ENCODE measurements at regions not wholly inside any gene's neighbourhood (a gene's known extent, or its start where the extent isn't known, plus 50 kb on each side); places are given as distances from the start of the nearest gene placed in this dataset.

- Histone ChIP-seq H3K9me2 (replicated peaks; ENCODE audit: control insufficient read depth, low read length) (no peaks in the 10 kb centered on the region), H3K4me2 (ENCODE audit: low read length) (no peak overlapping the region), H3K79me2 (ENCODE audit: control insufficient read depth, low read length) (no peaks in the 10 kb centered on the region), H3K9me3 (ENCODE audit: control insufficient read depth, insufficient read depth, low read length) (no peaks in the 10 kb centered on the region), H4K20me1 (ENCODE audit: control insufficient read depth, insufficient read depth, low read depth, low read length) (no peaks in the 10 kb centered on the region), H3K4me3 (ENCODE audit: low read length) (no peak overlapping the region), H3K4me1 (ENCODE audit: control insufficient read depth, low read length) (no peaks in the 10 kb centered on the region), H3K27me3 (ENCODE audit: control insufficient read depth, low read length) (no peaks in the 10 kb centered on the region), H3F3A (ENCODE audit: control insufficient read depth, insufficient read depth) (no peaks in the 10 kb centered on the region), H3K36me3 (ENCODE audit: control insufficient read depth, low read length) (no peaks in the 10 kb centered on the region), H3K27ac (ENCODE audit: low read depth, low read length) (no peak overlapping the region)
- no peak for TF ChIP-seq CTCF (IDR thresholded peaks at IDR 0.05; ENCODE audit: low read depth, low read length, poor library complexity, severe bottlenecking)
- no peak for TF ChIP-seq EZH2phosphoT487 (IDR thresholded peaks at IDR 0.05; ENCODE audit: borderline replicate concordance, low read length)
Observed at GRCh38 chr4:18185491-18185890, 163.9 kb upstream of the LCORL start.

GRCh38 chr4:18180892-18181291 is 159.3 kb upstream of the LCORL start:
- H3K27ac ChIP-seq (ENCODE audit: low read depth, low read length) = no peak overlapping the region
- no peak for TF ChIP-seq CTCF (IDR thresholded peaks at IDR 0.05; ENCODE audit: low read depth, low read length, poor library complexity, severe bottlenecking)
- no peak for TF ChIP-seq EZH2phosphoT487 (IDR thresholded peaks at IDR 0.05; ENCODE audit: borderline replicate concordance, low read length)
- H3K9me3 ChIP-seq (ENCODE audit: control insufficient read depth, insufficient read depth, low read length) = no peaks in the 10 kb centered on the region
- no peaks in the 10 kb centered on the region for H4K20me1 ChIP-seq (ENCODE audit: control insufficient read depth, insufficient read depth, low read depth, low read length)
- H3K27me3 ChIP-seq (ENCODE audit: control insufficient read depth, low read length) = no peaks in the 10 kb centered on the region
- no peaks in the 10 kb centered on the region for H3K79me2 ChIP-seq (ENCODE audit: control insufficient read depth, low read length)
- H3K4me2 ChIP-seq (ENCODE audit: low read length) = no peak overlapping the region
- no peaks in the 10 kb centered on the region for H3K9me2 ChIP-seq (replicated peaks; ENCODE audit: control insufficient read depth, low read length)
- no peaks in the 10 kb centered on the region for H3K36me3 ChIP-seq (ENCODE audit: control insufficient read depth, low read length)
- no peak overlapping the region for H3K4me3 ChIP-seq (ENCODE audit: low read length)
- H3F3A ChIP-seq (ENCODE audit: control insufficient read depth, insufficient read depth) = no peaks in the 10 kb centered on the region
- no peaks in the 10 kb centered on the region for H3K4me1 ChIP-seq (ENCODE audit: control insufficient read depth, low read length)

GRCh38 chr4:18180122-18180521 is 158.6 kb upstream of the LCORL start:
- no peak overlapping the region for H3K27ac ChIP-seq (ENCODE audit: low read depth, low read length)
- no peaks in the 10 kb centered on the region for H3F3A ChIP-seq (ENCODE audit: control insufficient read depth, insufficient read depth)
- no peaks in the 10 kb centered on the region for H3K79me2 ChIP-seq (ENCODE audit: control insufficient read depth, low read length)
- H3K9me2 ChIP-seq (replicated peaks; ENCODE audit: control insufficient read depth, low read length) = no peaks in the 10 kb centered on the region
- no peak overlapping the region for H3K4me2 ChIP-seq (ENCODE audit: low read length)
- TF ChIP-seq CTCF (IDR thresholded peaks at IDR 0.05; ENCODE audit: low read depth, low read length, poor library complexity, severe bottlenecking) (no peak), EZH2phosphoT487 (IDR thresholded peaks at IDR 0.05; ENCODE audit: borderline replicate concordance, low read length) (no peak)
- H3K27me3 ChIP-seq (ENCODE audit: control insufficient read depth, low read length) = no peaks in the 10 kb centered on the region
- H3K36me3 ChIP-seq (ENCODE audit: control insufficient read depth, low read length) = no peaks in the 10 kb centered on the region
- no peaks in the 10 kb centered on the region for H3K4me1 ChIP-seq (ENCODE audit: control insufficient read depth, low read length)
- H3K9me3 ChIP-seq (ENCODE audit: control insufficient read depth, insufficient read depth, low read length) = no peaks in the 10 kb centered on the region
- H4K20me1 ChIP-seq (ENCODE audit: control insufficient read depth, insufficient read depth, low read depth, low read length) = no peaks in the 10 kb centered on the region
- no peak overlapping the region for H3K4me3 ChIP-seq (ENCODE audit: low read length)

- TF ChIP-seq CTCF (IDR thresholded peaks at IDR 0.05; ENCODE audit: low read depth, low read length, poor library complexity, severe bottlenecking) (no peak), EZH2phosphoT487 (IDR thresholded peaks at IDR 0.05; ENCODE audit: borderline replicate concordance, low read length) (no peak)
- Histone ChIP-seq H3K9me2 (replicated peaks; ENCODE audit: control insufficient read depth, low read length) (no peaks in the 10 kb centered on the region), H3K36me3 (ENCODE audit: control insufficient read depth, low read length) (no peaks in the 10 kb centered on the region), H3K4me3 (ENCODE audit: low read length) (no peak overlapping the region), H3K4me1 (ENCODE audit: control insufficient read depth, low read length) (no peaks in the 10 kb centered on the region), H3K27ac (ENCODE audit: low read depth, low read length) (no peak overlapping the region), H3F3A (ENCODE audit: control insufficient read depth, insufficient read depth) (no peaks in the 10 kb centered on the region), H4K20me1 (ENCODE audit: control insufficient read depth, insufficient read depth, low read depth, low read length) (no peaks in the 10 kb centered on the region), H3K9me3 (ENCODE audit: control insufficient read depth, insufficient read depth, low read length) (no peaks in the 10 kb centered on the region), H3K79me2 (ENCODE audit: control insufficient read depth, low read length) (no peaks in the 10 kb centered on the region), H3K4me2 (ENCODE audit: low read length) (no peak overlapping the region), H3K27me3 (ENCODE audit: control insufficient read depth, low read length) (peaks cover 2% of the 10 kb centered on the region; the same call in 1 of the 2 replicates)
Observed at GRCh38 chr4:18171896-18172295, 150.3 kb upstream of the LCORL start.

All from DOHH2 (cell line).